GM19351 (cell line): ENCODE measurements at regions not wholly inside any gene's neighbourhood (a gene's known extent, or its start where the extent isn't known, plus 50 kb on each side); places are given as distances from the start of the nearest gene placed in this dataset.
"Not testable (repeated sequence)": the region's sequence is repeated elsewhere in the genome, so short reads cannot be mapped to it uniquely, and the experiment has no call there.

Experiments used
- ATAC-seq: cut with Tn5 transposase; IDR thresholded peaks from one replicate; pipeline ENCODE4 v1.9.1; 2021; ENCODE audit warnings: mild to moderate bottlenecking, moderate library complexity; ENCODE audit not compliant: unreplicated experiment

DNA sequence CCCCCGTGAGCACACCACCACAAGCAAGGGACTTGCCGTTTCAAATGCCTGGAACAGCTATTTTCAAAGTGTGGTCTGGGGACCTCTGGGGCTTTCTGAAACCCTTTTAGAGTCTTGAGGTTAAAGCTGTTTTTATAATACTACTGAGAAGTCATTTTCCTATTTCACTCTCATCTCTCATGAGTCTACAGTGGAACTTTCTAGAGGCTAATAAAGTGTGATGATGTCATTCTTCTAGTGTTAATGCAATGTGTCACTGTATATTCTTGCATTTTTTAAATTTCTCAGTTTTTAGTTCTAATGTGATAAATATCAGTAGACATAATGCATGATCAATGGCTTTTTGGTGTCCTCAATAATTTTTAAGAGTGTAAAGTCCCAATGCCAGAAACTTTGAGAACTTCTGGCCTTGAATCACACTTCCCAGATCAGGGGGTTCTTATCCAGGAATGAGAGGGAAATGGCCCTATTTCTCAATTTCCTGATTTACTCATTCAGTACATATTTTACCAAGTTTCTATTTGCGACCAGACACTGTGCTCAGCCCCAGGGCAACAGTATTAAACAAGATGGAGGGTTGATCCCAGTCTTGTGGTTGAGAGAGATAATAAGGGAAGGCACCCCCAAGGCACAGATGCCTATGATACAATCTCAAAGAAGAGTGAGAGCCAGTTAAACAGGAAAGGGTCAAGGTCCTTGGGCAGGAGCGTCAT lies 444.0 kb downstream of the HS3ST3B1 start:
- no peak for ATAC-seq

DNA sequence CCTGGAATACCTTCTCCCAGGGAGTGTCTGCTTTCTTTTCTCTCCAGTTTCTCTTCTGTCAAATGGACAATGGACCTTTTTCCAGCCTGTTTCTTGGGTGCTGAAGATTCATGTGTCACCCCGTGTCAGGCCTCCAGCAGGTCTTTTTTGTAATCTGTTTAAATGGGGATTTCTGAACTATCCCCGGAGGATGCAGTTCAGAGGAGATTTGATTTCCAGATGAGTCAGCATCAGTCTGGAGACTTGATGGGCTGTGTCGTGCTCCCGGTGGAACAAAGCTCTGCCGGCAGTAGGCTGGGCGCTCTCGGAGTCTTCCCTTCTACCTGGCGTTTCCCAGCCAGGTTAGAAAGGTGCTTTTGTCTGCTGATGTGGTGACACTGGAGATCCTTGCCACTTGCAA lies 440.6 kb downstream of the HS3ST3B1 start:
- ATAC-seq, result no peak

- ATAC-seq, result no peak
Observed at GRCh38 chr17:14739656-14740431, 439.0 kb downstream of the HS3ST3B1 start.

- no peak for ATAC-seq
Observed at GRCh38 chr17:14738652-14738988, 437.7 kb downstream of the HS3ST3B1 start.

GRCh38 chr17:14737984-14738651 lies 437.2 kb downstream of the HS3ST3B1 start:
- ATAC-seq, result peak; percentile 79

DNA sequence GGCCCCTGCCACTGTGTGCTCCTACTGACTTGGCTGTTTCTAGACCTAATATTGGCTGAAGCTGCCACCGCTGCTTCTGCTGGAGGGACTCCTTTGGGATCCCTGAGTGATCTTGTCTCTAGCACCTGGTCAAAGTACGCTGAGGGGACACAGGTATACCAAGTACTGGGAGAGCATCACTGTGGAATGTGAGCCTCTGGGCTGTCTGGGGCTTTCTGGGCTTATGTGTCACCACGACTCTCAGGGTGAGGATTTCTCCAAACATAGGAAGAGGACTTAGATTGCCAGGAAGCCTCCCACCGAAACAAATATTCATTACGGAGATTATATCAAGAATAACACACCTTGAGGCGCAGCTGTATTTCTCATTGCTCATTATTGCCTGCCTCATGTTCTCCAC lies 435.8 kb downstream of the HS3ST3B1 start:
- ATAC-seq, result no peak

DNA sequence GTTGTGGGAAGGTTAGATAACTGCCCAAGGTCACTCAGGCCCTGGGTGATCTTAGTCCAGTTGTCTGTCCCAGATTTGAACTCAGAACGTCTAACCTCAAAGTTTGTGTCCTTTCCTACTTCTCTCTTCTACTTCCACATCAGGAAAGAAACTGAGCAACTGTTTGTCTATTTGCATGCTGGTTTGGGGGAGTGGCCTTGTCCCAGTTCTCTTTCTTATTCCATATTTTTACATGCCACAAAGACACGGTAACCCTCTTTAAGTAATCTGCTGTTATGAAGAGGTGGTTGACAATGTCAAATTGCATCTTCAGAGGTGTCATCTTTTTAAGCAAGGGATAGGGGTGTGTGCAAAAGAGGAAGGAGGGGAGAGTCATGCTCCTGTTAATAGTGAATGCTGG lies 432.5 kb downstream of the HS3ST3B1 start:
- ATAC-seq, result no peak

DNA sequence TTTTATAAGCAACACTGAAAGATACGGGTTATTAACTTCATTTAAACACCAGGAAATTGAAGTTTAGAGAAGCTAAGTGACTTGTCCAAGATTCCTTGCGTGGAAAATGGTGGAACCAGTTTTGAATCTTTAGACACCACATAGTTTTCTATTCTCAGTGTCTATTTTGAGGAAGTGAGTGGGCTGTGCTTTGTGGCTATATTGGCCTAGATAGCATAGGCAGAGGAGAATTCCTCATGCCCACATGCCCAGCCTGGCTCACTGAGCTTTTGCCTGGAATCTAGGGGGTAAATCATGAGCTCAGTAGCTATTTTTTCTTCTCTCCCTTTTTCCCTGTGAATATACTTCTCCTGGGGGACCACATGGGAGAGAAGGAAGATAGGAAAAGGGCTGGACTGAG lies 431.3 kb downstream of the HS3ST3B1 start:
- ATAC-seq, result no peak

DNA sequence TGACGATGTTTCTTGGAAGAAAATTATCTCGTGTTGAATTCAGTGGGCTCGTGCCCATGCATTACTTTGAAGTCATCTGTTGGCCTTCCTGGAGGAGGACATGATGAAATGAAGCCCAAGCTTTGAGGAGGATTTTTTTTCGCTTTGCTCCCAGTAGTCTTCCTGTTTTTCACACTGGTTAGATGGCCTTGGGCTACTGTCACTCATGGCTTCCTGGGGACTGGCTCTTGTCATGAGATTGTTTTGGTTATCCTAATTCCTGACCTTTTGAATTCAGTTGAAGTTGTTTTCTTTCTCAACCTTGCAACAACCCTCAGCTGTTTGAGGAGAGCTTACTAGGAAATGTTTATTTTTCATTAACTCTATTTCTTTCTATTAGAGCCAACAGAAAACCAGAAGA lies 430.7 kb downstream of the HS3ST3B1 start:
- ATAC-seq, result no peak

DNA sequence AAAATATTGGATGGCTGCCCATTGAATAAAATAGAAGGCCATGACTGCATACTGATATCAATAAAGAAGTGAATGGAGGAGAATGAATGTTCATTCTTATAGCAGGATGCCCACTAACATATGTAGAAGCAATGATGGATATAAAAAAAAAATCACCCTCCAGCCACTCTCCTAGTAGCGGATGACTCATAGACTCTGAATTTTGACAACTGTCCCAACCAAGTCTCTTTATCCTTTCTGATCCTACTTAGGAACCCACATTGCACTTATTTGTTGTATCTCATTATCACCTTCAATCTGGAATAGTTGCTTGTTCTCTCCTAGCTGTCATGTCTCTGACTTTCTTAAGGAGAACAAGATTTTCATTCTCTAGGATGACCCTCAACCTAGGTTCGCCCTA lies 429.9 kb downstream of the HS3ST3B1 start:
- ATAC-seq, result no peak

GRCh38 chr17:14725729-14726128 lies 424.8 kb downstream of the HS3ST3B1 start:
- no peak for ATAC-seq

GRCh38 chr17:14724770-14725169 lies 423.9 kb downstream of the HS3ST3B1 start:
- ATAC-seq, result no peak

GRCh38 chr17:14723349-14723748 lies 422.5 kb downstream of the HS3ST3B1 start:
- not testable (repeated sequence) for ATAC-seq

DNA sequence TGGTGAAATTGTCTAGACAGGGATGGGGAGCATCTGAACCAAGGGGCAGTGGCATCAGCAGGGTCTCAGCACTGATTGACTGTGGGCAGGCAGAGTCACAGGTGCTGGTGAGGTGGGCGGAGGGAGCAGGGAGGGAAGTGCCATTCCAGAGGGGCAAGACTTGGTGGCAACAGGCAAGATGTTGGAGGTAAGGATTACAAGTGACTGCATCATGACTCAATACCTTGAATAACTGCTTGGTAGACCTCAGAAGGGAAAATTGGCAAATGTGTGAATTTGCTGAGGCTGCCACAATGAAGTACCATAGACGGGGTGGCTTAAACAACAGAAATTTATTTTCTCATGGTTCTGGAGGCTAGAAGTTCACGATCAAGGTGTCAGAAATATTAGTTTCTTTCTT lies 419.1 kb downstream of the HS3ST3B1 start:
- ATAC-seq, result no peak

DNA sequence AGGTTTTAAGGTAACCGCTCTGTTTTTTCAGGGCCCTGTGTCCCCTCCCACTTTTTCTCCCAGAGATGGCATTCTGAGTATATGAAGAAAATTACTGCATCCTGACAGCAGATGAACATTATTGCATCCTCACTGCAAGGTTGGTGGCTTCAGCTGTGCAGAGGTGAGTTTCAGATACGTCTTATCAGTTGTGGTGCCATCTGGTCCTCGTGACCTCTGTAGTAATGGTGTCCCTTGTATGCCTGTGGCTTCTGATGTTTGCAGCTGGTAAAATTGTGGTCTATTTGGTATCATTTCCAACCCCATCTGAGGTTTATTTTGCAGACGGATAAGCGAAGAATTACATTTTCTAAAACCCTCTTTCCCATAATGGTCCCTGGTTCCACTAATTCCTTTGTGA lies 417.0 kb downstream of the HS3ST3B1 start:
- no peak for ATAC-seq

DNA sequence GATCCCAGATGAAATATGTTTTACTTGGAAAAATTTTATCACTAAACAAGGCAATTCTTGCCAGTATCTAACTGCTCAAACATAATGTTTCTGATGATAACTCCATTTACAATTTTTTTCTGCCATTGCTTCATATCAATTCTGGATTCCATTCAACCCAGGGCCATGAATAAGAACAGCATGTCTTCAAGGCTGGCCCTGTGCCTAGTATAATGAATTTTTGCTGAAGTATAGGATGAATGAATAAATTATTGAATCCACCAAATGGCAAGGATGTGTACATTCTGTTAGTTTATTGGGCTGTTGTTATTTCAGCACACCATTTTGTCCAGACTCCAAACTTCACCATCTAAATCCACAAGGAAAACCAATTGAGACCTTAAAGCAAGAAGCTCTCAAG lies 414.7 kb downstream of the HS3ST3B1 start:
- no peak for ATAC-seq

DNA sequence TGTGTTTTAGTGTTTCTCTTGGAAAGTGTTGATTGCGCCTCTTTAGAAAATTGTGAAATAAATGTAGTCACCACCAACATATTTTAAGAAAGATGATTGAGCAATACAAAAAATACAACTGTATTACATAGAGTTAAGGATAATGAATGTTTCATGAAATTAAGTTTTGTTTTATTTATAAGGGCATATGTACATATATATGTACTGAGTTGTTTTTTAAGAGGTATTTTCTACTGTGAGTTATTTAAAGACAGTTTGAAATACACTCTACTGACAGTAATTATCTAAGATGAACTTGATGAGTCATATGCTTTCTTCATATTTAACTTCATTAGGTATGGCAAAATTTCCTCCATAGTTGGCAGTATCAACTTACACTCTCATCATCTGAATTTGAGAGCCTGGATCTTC lies 411.7 kb downstream of the HS3ST3B1 start:
- no peak for ATAC-seq

DNA sequence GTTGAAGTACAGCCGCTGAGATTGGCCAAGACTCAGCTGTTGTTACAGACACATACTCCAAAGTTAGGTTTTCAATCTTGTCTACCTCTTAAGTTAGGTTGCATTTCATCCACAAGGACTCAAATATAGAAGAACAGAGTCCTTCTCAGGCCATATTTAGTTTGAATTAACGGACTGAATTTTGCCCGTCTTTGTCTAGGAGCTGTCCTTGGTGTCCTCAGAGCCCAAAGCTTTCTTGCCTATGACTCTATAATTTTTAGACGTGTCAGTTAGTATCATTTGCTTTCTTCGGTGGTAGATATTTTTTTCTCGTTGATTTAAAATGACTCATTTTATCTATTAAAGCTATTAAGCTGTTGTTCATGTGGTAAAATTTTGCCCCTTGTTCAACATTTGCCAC lies 403.2 kb downstream of the HS3ST3B1 start:
- ATAC-seq, result no peak

DNA sequence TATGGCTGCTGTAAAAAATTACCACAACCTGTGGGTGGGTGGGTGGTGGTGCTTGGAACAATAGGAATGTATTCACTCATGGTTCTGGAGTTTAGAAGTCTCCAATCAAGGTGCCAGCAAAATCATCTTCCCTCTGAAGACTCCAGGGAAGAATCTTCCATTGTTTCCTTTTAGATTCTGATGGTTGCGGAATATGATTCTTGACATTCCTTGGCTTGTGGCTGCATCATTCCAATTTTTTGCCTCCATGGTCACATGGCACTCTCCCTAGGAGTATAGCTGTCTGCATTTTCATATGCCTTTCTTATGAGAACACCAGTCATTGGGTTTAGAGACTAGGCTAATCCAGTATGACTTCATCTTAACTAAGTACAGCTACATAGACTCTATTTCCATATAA lies 401.0 kb downstream of the HS3ST3B1 start:
- no peak for ATAC-seq

GRCh38 chr17:14699574-14700185 lies 398.8 kb downstream of the HS3ST3B1 start:
- no peak for ATAC-seq

DNA sequence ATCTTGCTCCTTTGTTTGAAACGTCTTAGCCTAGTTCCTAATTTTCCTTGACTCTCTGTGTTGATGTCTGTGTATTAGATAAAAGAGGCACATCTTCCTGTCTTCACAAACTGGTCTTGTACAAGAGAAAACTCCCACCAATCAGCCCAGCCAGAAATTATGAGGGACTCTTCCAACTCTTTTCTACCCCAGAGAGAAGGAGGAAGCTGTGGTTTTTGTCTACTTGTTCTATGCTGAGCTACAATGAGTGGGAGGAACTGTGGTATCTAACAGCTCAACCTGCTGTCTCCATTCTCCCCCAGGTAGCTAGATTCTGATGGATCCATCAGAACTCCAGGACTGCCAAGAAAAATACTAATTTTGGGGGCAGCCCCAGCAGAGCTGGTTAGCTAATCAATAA lies 392.5 kb downstream of the HS3ST3B1 start:
- no peak for ATAC-seq

- ATAC-seq, result no peak
Observed at GRCh38 chr17:14690704-14691103, 389.8 kb downstream of the HS3ST3B1 start.
